ENCODE measurements at regions not wholly inside any gene's neighbourhood (a gene's known extent, or its start where the extent isn't known, plus 50 kb on each side); places are given as distances from the start of the nearest gene placed in this dataset.

GRCh38 chr4:176507845-176508533 lies 188.2 kb downstream of the SPCS3 start:
- H3K4me3 ChIP-seq (ENCODE audit: low read depth in 2 of 2, low read length in 2 of 2), result no peak overlapping the region
- no peaks in the 10 kb centered on the region for H3K4me1 ChIP-seq (ENCODE audit: control insufficient read depth, insufficient read depth, low read length)
- H3K27ac ChIP-seq (ENCODE audit: low read length), result no peak overlapping the region
- no peak for TF ChIP-seq TCF7L2 (IDR thresholded peaks at IDR 0.05; ENCODE audit: low read depth, low read length)
- no peak for TF ChIP-seq POLR2AphosphoS5 (IDR thresholded peaks at IDR 0.05; ENCODE audit: low read depth, low read length)
- TF ChIP-seq, protein P1, sequence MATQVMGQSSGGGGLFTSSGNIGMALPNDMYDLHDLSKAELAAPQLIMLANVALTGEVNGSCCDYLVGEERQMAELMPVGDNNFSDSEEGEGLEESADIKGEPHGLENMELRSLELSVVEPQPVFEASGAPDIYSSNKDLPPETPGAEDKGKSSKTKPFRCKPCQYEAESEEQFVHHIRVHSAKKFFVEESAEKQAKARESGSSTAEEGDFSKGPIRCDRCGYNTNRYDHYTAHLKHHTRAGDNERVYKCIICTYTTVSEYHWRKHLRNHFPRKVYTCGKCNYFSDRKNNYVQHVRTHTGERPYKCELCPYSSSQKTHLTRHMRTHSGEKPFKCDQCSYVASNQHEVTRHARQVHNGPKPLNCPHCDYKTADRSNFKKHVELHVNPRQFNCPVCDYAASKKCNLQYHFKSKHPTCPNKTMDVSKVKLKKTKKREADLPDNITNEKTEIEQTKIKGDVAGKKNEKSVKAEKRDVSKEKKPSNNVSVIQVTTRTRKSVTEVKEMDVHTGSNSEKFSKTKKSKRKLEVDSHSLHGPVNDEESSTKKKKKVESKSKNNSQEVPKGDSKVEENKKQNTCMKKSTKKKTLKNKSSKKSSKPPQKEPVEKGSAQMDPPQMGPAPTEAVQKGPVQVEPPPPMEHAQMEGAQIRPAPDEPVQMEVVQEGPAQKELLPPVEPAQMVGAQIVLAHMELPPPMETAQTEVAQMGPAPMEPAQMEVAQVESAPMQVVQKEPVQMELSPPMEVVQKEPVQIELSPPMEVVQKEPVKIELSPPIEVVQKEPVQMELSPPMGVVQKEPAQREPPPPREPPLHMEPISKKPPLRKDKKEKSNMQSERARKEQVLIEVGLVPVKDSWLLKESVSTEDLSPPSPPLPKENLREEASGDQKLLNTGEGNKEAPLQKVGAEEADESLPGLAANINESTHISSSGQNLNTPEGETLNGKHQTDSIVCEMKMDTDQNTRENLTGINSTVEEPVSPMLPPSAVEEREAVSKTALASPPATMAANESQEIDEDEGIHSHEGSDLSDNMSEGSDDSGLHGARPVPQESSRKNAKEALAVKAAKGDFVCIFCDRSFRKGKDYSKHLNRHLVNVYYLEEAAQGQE (IDR thresholded peaks at IDR 0.05; ENCODE audit: insufficient read depth in 1 of 2, low read depth in 2 of 2, low read length in 1 of 2), result no peak
- no peak for TF ChIP-seq SIN3A (IDR thresholded peaks at IDR 0.05; ENCODE audit: borderline replicate concordance, insufficient read depth, low read depth, low read length)
- no peak for TF ChIP-seq CTCF (IDR thresholded peaks at IDR 0.05)
- no peaks in the 10 kb centered on the region for H3K9me3 ChIP-seq (ENCODE audit: control insufficient read depth, insufficient read depth, low read depth, low read length)
- ATAC-seq (no peak), DNase-seq (ENCODE audit: low read depth, low spot score) (no peak)
- no peaks in the 10 kb centered on the region for H3K27me3 ChIP-seq (ENCODE audit: control insufficient read depth, insufficient read depth, low read length)
- ChIA-PET CTCF (no interaction called here), POLR2A (no interaction called here)
- in situ Hi-C loops (cut with HindIII; ENCODE audit: low pct_unique_long_range_greater_than_20kb, low sequenced_read_pairs), result no loop called here
- no TSS peak for BruUV-seq (replicated peaks)
- intact Hi-C loops (cut with micrococcal nuclease; ENCODE audit: unreplicated experiment), result no loop called here
- H3K36me3 ChIP-seq (ENCODE audit: control insufficient read depth, insufficient read depth, low read length), result no peaks in the 10 kb centered on the region

DNA sequence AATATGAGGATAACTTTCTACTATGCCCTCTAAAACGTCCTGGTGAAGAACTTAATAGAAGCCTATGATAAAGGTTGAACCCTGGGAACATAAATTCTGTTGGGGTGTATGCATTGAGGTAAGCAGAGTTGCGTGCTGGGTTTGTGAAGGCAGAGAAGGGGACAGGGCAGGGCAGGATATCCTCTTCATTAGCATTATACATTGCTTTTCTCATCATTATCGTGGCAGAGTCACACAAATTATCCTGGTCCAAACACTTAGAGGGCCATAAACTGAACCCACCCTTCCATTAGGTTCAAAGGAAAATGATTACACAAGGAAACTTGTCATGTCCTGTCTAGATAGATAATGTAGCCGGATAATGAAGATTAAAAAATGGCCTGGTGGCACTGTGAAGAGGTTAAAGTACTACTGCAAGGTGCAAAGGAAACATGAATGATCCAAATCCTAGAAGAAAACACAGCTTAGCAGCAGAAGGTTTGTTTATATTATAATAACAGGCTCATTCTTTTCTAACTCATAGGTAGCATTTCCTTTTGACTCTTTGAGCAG lies 189.1 kb downstream of the SPCS3 start:
- CTCF ChIA-PET, result no interaction called here
- Histone ChIP-seq H3K27ac (ENCODE audit: low read length) (no peak overlapping the region), H3K9me3 (ENCODE audit: control insufficient read depth, insufficient read depth, low read depth, low read length) (no peaks in the 10 kb centered on the region), H3K36me3 (ENCODE audit: control insufficient read depth, insufficient read depth, low read length) (no peaks in the 10 kb centered on the region), H3K4me1 (ENCODE audit: control insufficient read depth, insufficient read depth, low read length) (no peaks in the 10 kb centered on the region), H3K4me3 (ENCODE audit: low read depth in 2 of 2, low read length in 2 of 2) (no peak overlapping the region), H3K27me3 (ENCODE audit: control insufficient read depth, insufficient read depth, low read length) (no peaks in the 10 kb centered on the region)
- no peak for ATAC-seq
- in situ Hi-C loops (cut with HindIII; ENCODE audit: low pct_unique_long_range_greater_than_20kb, low sequenced_read_pairs), result no loop called here
- intact Hi-C loops (cut with micrococcal nuclease; ENCODE audit: unreplicated experiment), result no loop called here
- TF ChIP-seq SIN3A (IDR thresholded peaks at IDR 0.05; ENCODE audit: borderline replicate concordance, insufficient read depth, low read depth, low read length) (no peak), POLR2AphosphoS5 (IDR thresholded peaks at IDR 0.05; ENCODE audit: low read depth, low read length) (no peak), TCF7L2 (IDR thresholded peaks at IDR 0.05; ENCODE audit: low read depth, low read length) (no peak), CTCF (IDR thresholded peaks at IDR 0.05) (no peak)
- TF ChIP-seq, protein P1 (IDR thresholded peaks at IDR 0.05; ENCODE audit: insufficient read depth in 1 of 2, low read depth in 2 of 2, low read length in 1 of 2), result no peak
- POLR2A ChIA-PET, result no interaction called here
- BruUV-seq (replicated peaks), result no TSS peak
- DNase-seq (ENCODE audit: low read depth, low spot score), result no peak

Data from Panc1 (cell line).